ENCODE measurements at regions not wholly inside any gene's neighbourhood (a gene's known extent, or its start where the extent isn't known, plus 50 kb on each side); places are given as distances from the start of the nearest gene placed in this dataset.

DNA sequence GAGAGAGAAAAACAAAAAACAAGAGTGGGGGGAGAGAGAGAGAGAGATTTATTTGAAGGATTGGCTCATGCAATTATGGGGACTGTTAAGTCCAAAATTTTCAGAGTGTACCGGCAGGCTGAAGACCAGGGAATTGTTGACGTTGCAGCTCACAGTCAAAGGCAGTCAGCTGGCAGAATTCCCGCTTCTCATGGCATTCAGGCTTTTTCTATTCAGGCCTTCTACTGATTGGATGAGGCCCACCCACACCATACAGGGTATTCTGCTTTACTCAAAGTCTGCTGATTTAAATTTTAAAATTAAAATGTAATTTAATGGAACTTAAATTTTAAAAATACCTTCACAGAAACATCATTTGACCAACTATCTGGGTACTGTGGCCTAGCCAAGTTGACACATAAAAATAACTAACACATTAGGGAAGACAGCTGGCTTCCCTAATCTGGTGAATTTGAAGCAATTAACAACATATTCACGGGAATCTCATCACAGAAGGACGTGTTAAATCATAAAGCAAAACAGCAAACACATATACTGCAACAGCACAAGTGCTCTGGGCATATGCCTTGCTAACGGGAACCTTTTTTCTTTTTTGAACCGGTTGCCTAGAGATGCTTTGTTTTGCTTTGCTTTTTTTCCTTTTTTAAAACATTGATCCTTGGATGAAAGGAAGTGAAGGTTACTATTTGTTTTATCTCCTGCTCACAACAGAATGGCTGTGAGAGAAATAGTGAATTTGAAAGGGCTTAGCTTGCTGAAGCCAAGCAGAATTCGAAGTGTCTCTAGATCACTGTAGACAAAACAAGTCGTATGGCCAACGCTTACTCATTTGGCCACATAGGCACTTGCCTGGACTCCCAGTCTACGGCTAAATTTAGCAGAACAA is 505.1 kb downstream of the IRS2 start:
- intact Hi-C loops (cut with DNase I; ENCODE audit: low total_unique reads), result no loop called here
- WGBS, 2 donors, result 83 to 86% methylated on average over 11 of the region's 11 CpGs
- H3K27me3 ChIP-seq, result no peaks in the 10 kb centered on the region
- no peak overlapping the region for H3K4me3 ChIP-seq
- TF ChIP-seq POLR2A (IDR thresholded peaks at IDR 0.05), result no peak
- TF ChIP-seq, protein P1, sequence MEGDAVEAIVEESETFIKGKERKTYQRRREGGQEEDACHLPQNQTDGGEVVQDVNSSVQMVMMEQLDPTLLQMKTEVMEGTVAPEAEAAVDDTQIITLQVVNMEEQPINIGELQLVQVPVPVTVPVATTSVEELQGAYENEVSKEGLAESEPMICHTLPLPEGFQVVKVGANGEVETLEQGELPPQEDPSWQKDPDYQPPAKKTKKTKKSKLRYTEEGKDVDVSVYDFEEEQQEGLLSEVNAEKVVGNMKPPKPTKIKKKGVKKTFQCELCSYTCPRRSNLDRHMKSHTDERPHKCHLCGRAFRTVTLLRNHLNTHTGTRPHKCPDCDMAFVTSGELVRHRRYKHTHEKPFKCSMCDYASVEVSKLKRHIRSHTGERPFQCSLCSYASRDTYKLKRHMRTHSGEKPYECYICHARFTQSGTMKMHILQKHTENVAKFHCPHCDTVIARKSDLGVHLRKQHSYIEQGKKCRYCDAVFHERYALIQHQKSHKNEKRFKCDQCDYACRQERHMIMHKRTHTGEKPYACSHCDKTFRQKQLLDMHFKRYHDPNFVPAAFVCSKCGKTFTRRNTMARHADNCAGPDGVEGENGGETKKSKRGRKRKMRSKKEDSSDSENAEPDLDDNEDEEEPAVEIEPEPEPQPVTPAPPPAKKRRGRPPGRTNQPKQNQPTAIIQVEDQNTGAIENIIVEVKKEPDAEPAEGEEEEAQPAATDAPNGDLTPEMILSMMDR (IDR thresholded peaks at IDR 0.05), result no peak
- no peak for DNase-seq
- H3K4me1 ChIP-seq, result no peaks in the 10 kb centered on the region
- H3K27ac ChIP-seq, result no peak overlapping the region
- no peaks in the 10 kb centered on the region for H3K9me3 ChIP-seq
- H3K36me3 ChIP-seq (ENCODE audit: low read depth, missing control alignments), result no peaks in the 10 kb centered on the region

DNA sequence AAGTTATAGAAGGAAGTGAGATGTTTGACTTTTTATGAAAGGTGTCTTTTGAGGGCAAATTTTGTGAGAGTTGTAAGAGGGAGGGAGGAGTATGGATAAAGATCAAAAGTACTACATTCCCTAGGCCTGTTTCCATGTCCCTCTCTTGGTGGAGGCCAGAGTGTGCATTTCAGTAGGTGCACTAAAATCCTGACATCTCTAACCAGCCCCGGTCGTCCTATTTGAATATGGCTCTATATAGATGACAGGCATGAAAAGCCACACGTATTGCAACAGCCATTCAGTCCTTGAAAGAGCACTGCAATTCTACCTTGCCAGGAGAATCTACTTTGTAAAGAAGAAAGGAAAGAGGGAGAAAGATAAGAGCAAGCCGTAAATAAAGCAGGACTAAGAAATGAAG is 510.1 kb downstream of the IRS2 start:
- TF ChIP-seq POLR2A (IDR thresholded peaks at IDR 0.05), result no peak
- TF ChIP-seq, protein P1 (IDR thresholded peaks at IDR 0.05), result no peak
- DNase-seq, result no peak
- no peak overlapping the region for H3K4me3 ChIP-seq
- H3K9me3 ChIP-seq, result no peaks in the 10 kb centered on the region
- intact Hi-C loops (cut with DNase I; ENCODE audit: low total_unique reads), result no loop called here
- H3K27ac ChIP-seq, result no peak overlapping the region
- peaks cover 5% of the 10 kb centered on the region for H3K4me1 ChIP-seq
- H3K36me3 ChIP-seq (ENCODE audit: low read depth, missing control alignments), result no peaks in the 10 kb centered on the region
- 85 to 89% methylated on average over 4 of the region's 4 CpGs for WGBS, 2 donors
- no peaks in the 10 kb centered on the region for H3K27me3 ChIP-seq

DNA sequence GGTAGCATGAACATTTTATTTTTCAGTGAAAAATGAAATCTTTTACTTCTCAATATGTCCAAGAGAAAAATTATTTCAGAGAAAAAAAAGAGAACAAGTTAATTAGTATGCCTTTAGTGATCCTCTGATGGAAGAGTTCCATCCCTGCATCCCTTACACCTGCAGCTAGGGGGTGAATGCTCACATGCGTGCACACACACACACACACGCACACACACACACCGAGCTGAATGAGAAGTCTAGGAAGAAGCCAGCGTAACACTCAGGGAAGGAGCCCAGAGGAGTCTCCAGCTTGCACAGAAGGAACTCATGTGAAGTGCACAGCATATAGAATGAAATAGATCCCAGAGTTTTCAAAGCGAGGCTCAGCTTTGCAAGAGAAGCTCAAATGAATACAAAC is 510.5 kb downstream of the IRS2 start:
- 58 to 74% methylated on average over 5 of the region's 5 CpGs for WGBS, 2 donors
- Histone ChIP-seq H3K27me3 (no peaks in the 10 kb centered on the region), H3K27ac (no peak overlapping the region), H3K4me1 (peaks cover 5% of the 10 kb centered on the region), H3K9me3 (no peaks in the 10 kb centered on the region), H3K4me3 (no peak overlapping the region), H3K36me3 (ENCODE audit: low read depth, missing control alignments) (no peaks in the 10 kb centered on the region)
- DNase-seq, result no peak
- TF ChIP-seq, protein P1 (IDR thresholded peaks at IDR 0.05), result no peak
- no peak for TF ChIP-seq POLR2A (IDR thresholded peaks at IDR 0.05)
- intact Hi-C loops (cut with DNase I; ENCODE audit: low total_unique reads), result no loop called here

DNA sequence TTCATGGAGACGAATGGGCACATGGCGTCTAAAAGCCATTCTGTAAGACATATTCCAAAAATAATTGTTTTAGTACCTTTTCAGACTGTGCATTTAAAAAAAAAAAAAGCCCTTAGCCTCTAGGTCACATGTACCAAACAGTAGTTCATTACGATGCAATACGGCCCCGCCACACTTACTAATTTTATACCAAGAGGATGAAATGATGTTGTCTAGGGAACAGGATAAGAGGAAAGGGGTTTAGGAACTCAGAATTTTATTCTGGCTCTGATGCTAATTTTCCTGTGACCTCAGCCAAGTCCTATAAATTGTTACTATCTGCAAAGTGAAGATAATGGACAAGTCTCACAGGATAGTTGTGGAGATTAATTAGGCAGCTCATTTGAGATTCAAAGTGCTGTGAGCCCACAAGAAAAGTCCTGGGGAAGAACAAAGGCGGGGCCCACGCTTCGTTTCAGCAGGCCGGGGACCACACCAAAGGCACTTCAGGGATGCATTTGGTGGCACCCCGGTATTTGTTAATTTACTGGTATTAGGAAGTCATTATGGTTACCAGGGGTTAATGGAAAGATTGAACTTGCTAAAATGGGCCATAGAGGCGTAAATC is 511.1 kb downstream of the IRS2 start:
- TF ChIP-seq POLR2A (IDR thresholded peaks at IDR 0.05), result no peak
- TF ChIP-seq, protein P1 (IDR thresholded peaks at IDR 0.05), result no peak
- no peak overlapping the region for H3K27ac ChIP-seq
- H3K27me3 ChIP-seq, result no peaks in the 10 kb centered on the region
- intact Hi-C loops (cut with DNase I; ENCODE audit: low total_unique reads), result no loop called here
- H3K4me1 ChIP-seq, result peaks cover 5% of the 10 kb centered on the region
- no peak for DNase-seq
- H3K9me3 ChIP-seq, result no peaks in the 10 kb centered on the region
- H3K4me3 ChIP-seq, result no peak overlapping the region
- 69 to 72% methylated on average over 11 of the region's 11 CpGs for WGBS, 2 donors
- no peaks in the 10 kb centered on the region for H3K36me3 ChIP-seq (ENCODE audit: low read depth, missing control alignments)
